DOHH2 (cell line): ENCODE measurements at regions not wholly inside any gene's neighbourhood (a gene's known extent, or its start where the extent isn't known, plus 50 kb on each side); places are given as distances from the start of the nearest gene placed in this dataset.

Experiments used
- CTCF ChIP-seq: fragments of 200-600 bp; sonication (generic); IDR thresholded peaks from one replicate; pipeline ENCODE4 v1.5.1; 2014; ENCODE audit warnings: antibody characterized with exemption, mild to moderate bottlenecking, low read depth, low read length; ENCODE audit not compliant: poor library complexity, severe bottlenecking
- EZH2phosphoT487 ChIP-seq: fragments of 200-600 bp; sonication (generic); IDR thresholded peaks from 2 replicates; pipeline ENCODE4 v1.6.1; 2017; ENCODE audit warnings: borderline replicate concordance, mild to moderate bottlenecking, antibody characterized with exemption, low read length, moderate library complexity, mixed read lengths

- TF ChIP-seq CTCF (no peak), EZH2phosphoT487 (no peak)
These were observed 302.7 kb upstream of the RGMB start for GRCh38 chr5:98470747-98471146.
